HEK293 (cell line): ENCODE measurements at regions not wholly inside any gene's neighbourhood (a gene's known extent, or its start where the extent isn't known, plus 50 kb on each side); places are given as distances from the start of the nearest gene placed in this dataset.
"Not testable (repeated sequence)": the region's sequence is repeated elsewhere in the genome, so short reads cannot be mapped to it uniquely, and the experiment has no call there.

Experiments
- BCL6B ChIP-seq: fragments of 450-650 bp; formaldehyde crosslinking; IDR thresholded peaks from 2 replicates; pipeline ENCODE4 v1.5.1; 2017; ENCODE audit warnings: missing biosample characterization, missing genetic modification characterization
- PBX3 ChIP-seq: sonication (generic); formaldehyde crosslinking; IDR thresholded peaks from 2 replicates; pipeline ENCODE4 v1.8.1; 2022; ENCODE audit warnings: mild to moderate bottlenecking, moderate library complexity, missing genetic modification reagents
- SP2 ChIP-seq: fragments of 450-650 bp; formaldehyde crosslinking; IDR thresholded peaks from 2 replicates; pipeline ENCODE4 v1.5.1; 2016; ENCODE audit warnings: missing biosample characterization, missing genetic modification characterization
- ZBTB1 ChIP-seq: fragments of 450-650 bp; formaldehyde crosslinking; IDR thresholded peaks from 2 replicates; pipeline ENCODE4 v1.5.1; 2016; ENCODE audit warnings: missing biosample characterization, missing genetic modification characterization
- ZNF571 ChIP-seq: fragments of 450-650 bp; formaldehyde crosslinking; IDR thresholded peaks from 2 replicates; pipeline ENCODE4 v1.5.0; 2017; ENCODE audit warnings: missing biosample characterization, missing genetic modification characterization

GRCh38 chr20:30671120-30671519 lies 586.3 kb upstream of the DEFB115 start:
- TF ChIP-seq BCL6B (tag by site-specific recombination); PBX3 (CRISPR knock-in tag); SP2 (tag by site-specific recombination); ZBTB1 (tag by site-specific recombination); ZNF571 (tag by site-specific recombination): not testable (repeated sequence)
